ENCODE measurements at regions not wholly inside any gene's neighbourhood (a gene's known extent, or its start where the extent isn't known, plus 50 kb on each side); places are given as distances from the start of the nearest gene placed in this dataset.

DNA sequence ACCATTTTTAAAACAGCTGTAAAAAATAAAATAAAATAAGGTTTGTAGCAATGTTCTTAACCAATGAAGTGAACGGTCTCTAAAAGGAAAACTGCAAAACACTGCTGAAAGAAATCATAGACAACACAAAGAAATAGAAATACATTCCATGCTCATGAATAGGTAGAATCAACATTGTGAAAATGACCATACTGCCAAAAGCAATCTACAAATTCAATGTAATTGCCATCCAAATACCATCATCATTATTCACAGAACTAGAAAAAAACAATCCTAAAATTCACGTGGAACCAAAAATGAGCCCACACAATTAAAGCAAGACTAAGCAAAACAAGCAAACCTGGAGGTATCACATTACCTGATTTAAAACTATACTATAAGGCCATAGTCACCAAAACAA lies 67.6 kb upstream of the RGMB start:
- TF ChIP-seq, protein P1, sequence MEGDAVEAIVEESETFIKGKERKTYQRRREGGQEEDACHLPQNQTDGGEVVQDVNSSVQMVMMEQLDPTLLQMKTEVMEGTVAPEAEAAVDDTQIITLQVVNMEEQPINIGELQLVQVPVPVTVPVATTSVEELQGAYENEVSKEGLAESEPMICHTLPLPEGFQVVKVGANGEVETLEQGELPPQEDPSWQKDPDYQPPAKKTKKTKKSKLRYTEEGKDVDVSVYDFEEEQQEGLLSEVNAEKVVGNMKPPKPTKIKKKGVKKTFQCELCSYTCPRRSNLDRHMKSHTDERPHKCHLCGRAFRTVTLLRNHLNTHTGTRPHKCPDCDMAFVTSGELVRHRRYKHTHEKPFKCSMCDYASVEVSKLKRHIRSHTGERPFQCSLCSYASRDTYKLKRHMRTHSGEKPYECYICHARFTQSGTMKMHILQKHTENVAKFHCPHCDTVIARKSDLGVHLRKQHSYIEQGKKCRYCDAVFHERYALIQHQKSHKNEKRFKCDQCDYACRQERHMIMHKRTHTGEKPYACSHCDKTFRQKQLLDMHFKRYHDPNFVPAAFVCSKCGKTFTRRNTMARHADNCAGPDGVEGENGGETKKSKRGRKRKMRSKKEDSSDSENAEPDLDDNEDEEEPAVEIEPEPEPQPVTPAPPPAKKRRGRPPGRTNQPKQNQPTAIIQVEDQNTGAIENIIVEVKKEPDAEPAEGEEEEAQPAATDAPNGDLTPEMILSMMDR (IDR thresholded peaks at IDR 0.05) = no peak
- TF ChIP-seq POLR2A (IDR thresholded peaks at IDR 0.05) = no peak
